Osteoblast (primary cell): ENCODE measurements at regions not wholly inside any gene's neighbourhood (a gene's known extent, or its start where the extent isn't known, plus 50 kb on each side); places are given as distances from the start of the nearest gene placed in this dataset.

Source experiments
- DNase-seq: peaks from one replicate; pipeline ENCODE4 v3.0.0; 2011; ENCODE audit warnings: low spot score, mixed read lengths; ENCODE audit not compliant: insufficient read length; ENCODE audit errors: missing footprints
- H2AFZ ChIP-seq: 2 replicates; pipeline ENCODE4 v1.6.0; 2011; ENCODE audit warnings: mild to moderate bottlenecking, low read length
- H3K27ac ChIP-seq: 2 replicates; pipeline ENCODE4 v1.5.1; 2011; ENCODE audit warnings: mild to moderate bottlenecking, low read depth, low read length, moderate library complexity
- H3K27me3 ChIP-seq: 2 replicates; pipeline ENCODE4 v1.6.0; 2012; ENCODE audit warnings: mild to moderate bottlenecking, control low read depth, inconsistent platforms, low read length, moderate library complexity; ENCODE audit not compliant: insufficient read depth
- H3K36me3 ChIP-seq: 2 replicates; pipeline ENCODE4 v1.5.1; 2011; ENCODE audit warnings: mild to moderate bottlenecking, low read length, control low read depth, moderate library complexity; ENCODE audit not compliant: insufficient read depth
- H3K4me1 ChIP-seq: 2 replicates; pipeline ENCODE4 v1.5.1; 2011; ENCODE audit warnings: mild to moderate bottlenecking, low read length, control low read depth, moderate library complexity; ENCODE audit not compliant: insufficient read depth
- H3K4me2 ChIP-seq: 2 replicates; pipeline ENCODE4 v1.6.0; 2011; ENCODE audit warnings: mild to moderate bottlenecking, low read length; ENCODE audit not compliant: insufficient read depth
- H3K4me3 ChIP-seq: fragments of 200-600 bp; sonication (generic); 3 replicates; pipeline ENCODE4 v1.5.1; 2012; ENCODE audit warnings: mild to moderate bottlenecking, low read length, inconsistent platforms; ENCODE audit not compliant: insufficient read depth
- H3K79me2 ChIP-seq: 2 replicates; pipeline ENCODE4 v1.6.0; 2012; ENCODE audit warnings: mild to moderate bottlenecking, low read length, control low read depth, inconsistent platforms; ENCODE audit not compliant: insufficient read depth
- H3K9me3 ChIP-seq: 2 replicates; pipeline ENCODE4 v1.5.1; 2011; ENCODE audit warnings: low read depth, low read length, control low read depth
- H4K20me1 ChIP-seq: 2 replicates; pipeline ENCODE4 v1.6.0; 2012; ENCODE audit warnings: mild to moderate bottlenecking, low read length, control low read depth; ENCODE audit not compliant: insufficient read depth
- CTCF ChIP-seq: IDR thresholded peaks from 2 replicates; pipeline ENCODE4 v1.5.1; 2011; ENCODE audit warnings: mild to moderate bottlenecking, low read depth, low read length, moderate library complexity; ENCODE audit errors: extremely low read depth

DNA sequence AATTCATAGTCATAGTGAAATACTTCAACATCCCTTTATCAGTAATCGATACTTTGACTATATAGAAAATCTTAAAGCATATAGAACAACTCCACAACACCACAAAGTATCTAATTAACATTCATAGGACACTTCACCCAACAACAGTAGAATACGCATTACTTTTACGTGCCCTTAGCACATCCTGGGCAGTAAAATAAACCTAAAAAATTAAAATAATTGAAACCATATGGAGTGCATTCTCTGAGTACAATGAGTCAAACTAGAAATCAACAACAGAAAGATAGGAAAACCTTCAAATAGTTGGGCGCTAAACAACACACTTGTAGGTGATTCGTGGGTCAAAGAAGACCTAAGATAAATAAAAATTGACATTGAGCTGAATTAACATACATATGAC, 442.9 kb downstream of the SUCLG1 start:
- H4K20me1 ChIP-seq, result no peaks in the 10 kb centered on the region
- TF ChIP-seq CTCF, result no peak

GRCh38 chr2:83997889-83998288, 461.2 kb downstream of the SUCLG1 start:
- Histone ChIP-seq H3K4me3 (no peak overlapping the region), H3K79me2 (no peaks in the 10 kb centered on the region), H4K20me1 (no peaks in the 10 kb centered on the region), H3K27ac (no peak overlapping the region), H2AFZ (no peak overlapping the region), H3K36me3 (no peaks in the 10 kb centered on the region), H3K4me1 (no peaks in the 10 kb centered on the region), H3K4me2 (no peak overlapping the region), H3K9me3 (no peaks in the 10 kb centered on the region), H3K27me3 (no peaks in the 10 kb centered on the region)
- no peak for TF ChIP-seq CTCF
- DNase-seq, result no peak

More for the DNA sequence above, 442.9 kb downstream of the SUCLG1 start:
- H3K36me3 ChIP-seq, result no peaks in the 10 kb centered on the region
- H3K27me3 ChIP-seq, result no peaks in the 10 kb centered on the region
- no peak overlapping the region for H3K4me2 ChIP-seq
- no peaks in the 10 kb centered on the region for H3K79me2 ChIP-seq
- no peak overlapping the region for H3K27ac ChIP-seq
- no peak overlapping the region for H2AFZ ChIP-seq
- H3K4me3 ChIP-seq, result no peak overlapping the region
- DNase-seq, result no peak
- H3K4me1 ChIP-seq, result no peaks in the 10 kb centered on the region
- no peaks in the 10 kb centered on the region for H3K9me3 ChIP-seq

- Histone ChIP-seq H3K4me2 (no peak overlapping the region), H3K4me3 (no peak overlapping the region), H3K79me2 (no peaks in the 10 kb centered on the region), H3K9me3 (peaks cover 3% of the 10 kb centered on the region), H3K27me3 (no peaks in the 10 kb centered on the region), H2AFZ (no peak overlapping the region), H3K27ac (no peak overlapping the region), H3K36me3 (no peaks in the 10 kb centered on the region), H4K20me1 (no peaks in the 10 kb centered on the region), H3K4me1 (no peaks in the 10 kb centered on the region)
- no peak for DNase-seq
- no peak for TF ChIP-seq CTCF
Observed at GRCh38 chr2:83994633-83995179, 464.4 kb downstream of the SUCLG1 start.

- H3K9me3 ChIP-seq, result peaks cover 3% of the 10 kb centered on the region
- H4K20me1 ChIP-seq, result no peaks in the 10 kb centered on the region
- no peak for DNase-seq
- no peak overlapping the region for H2AFZ ChIP-seq
- no peaks in the 10 kb centered on the region for H3K27me3 ChIP-seq
- H3K4me2 ChIP-seq, result no peak overlapping the region
- H3K79me2 ChIP-seq, result no peaks in the 10 kb centered on the region
- H3K4me3 ChIP-seq, result no peak overlapping the region
- H3K27ac ChIP-seq, result no peak overlapping the region
- no peaks in the 10 kb centered on the region for H3K4me1 ChIP-seq
- TF ChIP-seq CTCF, result no peak
- H3K36me3 ChIP-seq, result no peaks in the 10 kb centered on the region
Observed at GRCh38 chr2:83993873-83994632, 465.0 kb downstream of the SUCLG1 start.
